Mesenchymal stem cell (in vitro differentiated cells and primary cell): ENCODE measurements at regions not wholly inside any gene's neighbourhood (a gene's known extent, or its start where the extent isn't known, plus 50 kb on each side); places are given as distances from the start of the nearest gene placed in this dataset.

ENCODE experiments used
- DNase-seq: peaks from one replicate; pipeline ENCODE4 v3.0.0-alpha.2; 2013
- H2AFZ ChIP-seq: one replicate; pipeline ENCODE4 v1.6.1; 2013; ENCODE audit warnings: low read depth, mild to moderate bottlenecking, control low read depth, inconsistent platforms, low read length, moderate library complexity
- H2AK5ac ChIP-seq: 2 replicates; pipeline ENCODE4 v1.6.1; 2013; ENCODE audit warnings: low read length, moderate library complexity, mild to moderate bottlenecking, inconsistent platforms; ENCODE audit not compliant: severe bottlenecking
- H2BK120ac ChIP-seq: one replicate; pipeline ENCODE4 v1.6.1; 2013; ENCODE audit warnings: low read depth, mild to moderate bottlenecking, inconsistent platforms, low read length, moderate library complexity
- H2BK12ac ChIP-seq, 2 experiments: one replicate each; pipeline ENCODE4 v1.6.1; 2013; ENCODE audit warnings: inconsistent platforms in 2 of 2, low read length in 2 of 2, mild to moderate bottlenecking in 2 of 2, moderate library complexity in 2 of 2, control low read depth in 1 of 2
- H2BK15ac ChIP-seq: one replicate; pipeline ENCODE4 v1.6.1; 2013; ENCODE audit warnings: mild to moderate bottlenecking, low read depth, inconsistent platforms; ENCODE audit not compliant: poor library complexity, severe bottlenecking
- H2BK5ac ChIP-seq: 2 replicates; pipeline ENCODE4 v1.6.1; 2013; ENCODE audit warnings: low read depth, mild to moderate bottlenecking, low read length, control low read depth, inconsistent platforms; ENCODE audit not compliant: poor library complexity, severe bottlenecking
- H3K14ac ChIP-seq, 2 experiments: one replicate each; pipeline ENCODE4 v1.6.1; 2013; ENCODE audit warnings: inconsistent platforms in 2 of 2, low read length in 2 of 2, control low read depth in 1 of 2, mild to moderate bottlenecking in 1 of 2, moderate library complexity in 1 of 2
- H3K18ac ChIP-seq, 2 experiments: one replicate each; pipeline ENCODE4 v1.6.1; 2013; ENCODE audit warnings: inconsistent platforms in 2 of 2, low read length in 2 of 2, control low read depth in 1 of 2, low read depth in 1 of 2, mild to moderate bottlenecking in 1 of 2
- H3K23ac ChIP-seq, 2 experiments: one replicate each; pipeline ENCODE4 v1.6.1; 2013; ENCODE audit warnings: inconsistent platforms in 2 of 2, low read length in 2 of 2, mild to moderate bottlenecking in 2 of 2, moderate library complexity in 2 of 2, control low read depth in 1 of 2
- H3K27ac ChIP-seq: 2 replicates; pipeline ENCODE4 v1.5.1; 2013; ENCODE audit warnings: mild to moderate bottlenecking, moderate library complexity, low read length, control low read depth, inconsistent platforms; ENCODE audit not compliant: poor library complexity, severe bottlenecking
- H3K27me3 ChIP-seq, 2 experiments: 2 replicates each; pipeline versions ENCODE4 v1.6.1 to v1.7.0; 2013; ENCODE audit warnings: low read length in 2 of 2, mild to moderate bottlenecking in 2 of 2, moderate library complexity in 2 of 2, control low read depth in 1 of 2, inconsistent platforms in 1 of 2; ENCODE audit not compliant: control insufficient read depth in 1 of 2, insufficient read depth in 1 of 2
- H3K36me3 ChIP-seq, 2 experiments: 2 replicates each; pipeline versions ENCODE4 v1.6.1 to v1.7.0; 2013; ENCODE audit warnings: low read length in 2 of 2, control low read depth in 1 of 2, inconsistent platforms in 1 of 2, low read depth in 1 of 2, mild to moderate bottlenecking in 1 of 2; ENCODE audit not compliant: insufficient read depth in 2 of 2, control insufficient read depth in 1 of 2
- H3K4ac ChIP-seq, 2 experiments: one replicate each; pipeline ENCODE4 v1.6.1; 2013; ENCODE audit warnings: inconsistent platforms in 2 of 2, low read length in 2 of 2, mild to moderate bottlenecking in 2 of 2, moderate library complexity in 2 of 2, control low read depth in 1 of 2, low read depth in 1 of 2
- H3K4me1 ChIP-seq: 2 replicates; pipeline ENCODE4 v1.6.1; 2013; ENCODE audit warnings: low read depth, low read length, control low read depth; ENCODE audit not compliant: control insufficient read depth, insufficient read depth
- H3K4me2 ChIP-seq: 2 replicates; pipeline ENCODE4 v1.6.1; 2013; ENCODE audit warnings: low read length, mild to moderate bottlenecking, inconsistent platforms; ENCODE audit not compliant: poor library complexity, severe bottlenecking
- H3K4me3 ChIP-seq, 2 experiments: 2 replicates each; pipeline versions ENCODE4 v1.5.1 to v1.7.0; 2013; ENCODE audit warnings: low read length in 2 of 2, mild to moderate bottlenecking in 2 of 2, control low read depth in 1 of 2, low read depth in 1 of 2; ENCODE audit not compliant: insufficient read depth in 1 of 2
- H3K79me1 ChIP-seq: replicated peaks from 2 replicates; pipeline ENCODE4 v1.6.1; 2013; ENCODE audit warnings: mild to moderate bottlenecking, control low read depth, low read length, inconsistent platforms; ENCODE audit not compliant: poor library complexity, severe bottlenecking
- H3K9ac ChIP-seq: 2 replicates; pipeline ENCODE4 v1.7.0; 2013; ENCODE audit warnings: mild to moderate bottlenecking, low read length, moderate library complexity
- H3K9me3 ChIP-seq: 2 replicates; pipeline ENCODE4 v1.7.0; 2013; ENCODE audit warnings: mild to moderate bottlenecking, low read length; ENCODE audit not compliant: control insufficient read depth
- H4K8ac ChIP-seq: one replicate; pipeline ENCODE4 v1.6.1; 2013; ENCODE audit warnings: inconsistent platforms, mild to moderate bottlenecking, low read length, moderate library complexity
- H4K91ac ChIP-seq: one replicate; pipeline ENCODE4 v1.6.1; 2013; ENCODE audit warnings: mild to moderate bottlenecking, low read length, inconsistent platforms
- WGBS: methylation state at CpG from one replicate; pipeline ENCODE4 v1.1.7; 2013; ENCODE audit warnings: mixed read lengths; 5-methylcytosine and 5-hydroxymethylcytosine counted together

DNA sequence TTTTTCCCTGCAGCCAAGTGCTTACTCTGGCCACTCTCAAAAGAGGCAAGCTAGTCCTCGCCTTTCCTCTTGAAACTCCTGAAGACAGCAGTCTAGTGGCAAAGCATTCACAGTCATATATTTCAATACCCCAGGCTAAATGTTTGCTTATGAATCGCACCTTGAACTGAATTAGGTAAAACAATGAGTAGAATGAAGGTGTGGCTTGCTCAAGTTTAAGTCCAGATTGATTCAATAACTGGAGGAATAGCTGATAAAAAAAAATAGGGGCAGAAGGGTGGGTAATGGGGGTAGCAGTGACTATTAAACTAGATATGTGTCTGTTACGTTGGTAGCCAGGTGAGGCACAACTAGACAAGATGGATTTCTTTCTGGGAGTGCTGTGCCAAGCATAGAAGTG lies 88.2 kb upstream of the EPB41L3 start:
- WGBS, result 74% methylated on average over 3 of the region's 3 CpGs

DNA sequence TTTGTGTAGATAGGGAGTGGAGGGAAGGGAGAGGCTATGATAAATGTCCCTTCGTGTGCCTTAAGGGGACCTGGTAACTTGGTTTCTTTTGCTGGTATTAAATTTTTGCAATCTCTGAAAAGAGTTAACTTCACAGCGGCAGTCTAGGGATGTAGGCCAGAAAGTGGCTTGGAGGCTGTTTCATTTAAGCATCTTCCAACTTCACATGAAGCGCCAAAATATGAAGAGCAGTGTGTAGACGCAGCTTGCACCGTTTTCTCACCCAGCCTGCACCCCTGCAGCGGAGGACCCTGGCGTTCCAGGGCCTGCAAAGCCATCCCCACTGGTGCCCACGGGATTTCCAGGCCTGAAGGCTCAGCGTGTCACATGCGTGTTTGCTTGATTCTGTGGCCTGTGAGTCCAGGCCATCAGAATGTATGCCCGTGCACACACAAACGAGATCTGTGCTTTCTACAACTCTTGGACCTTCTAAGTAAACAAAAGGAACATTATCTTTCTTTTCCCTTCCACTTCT lies 87.2 kb upstream of the EPB41L3 start:
- Histone ChIP-seq H3K9ac (no peak overlapping the region), H3K14ac (no peak overlapping the region), H3K9me3 (no peaks in the 10 kb centered on the region), H3K4me1 (peaks cover 26% of the 10 kb centered on the region), H3K27me3 (peaks cover 15 to 36% of the 10 kb centered on the region in 2 experiments), H2BK5ac (no peak overlapping the region), H2AFZ (no peak overlapping the region), H3K79me1 (no peaks in the 10 kb centered on the region), H2BK120ac (no peak overlapping the region), H4K8ac (no peak overlapping the region), H2AK5ac (no peak overlapping the region), H4K91ac (no peak overlapping the region), H3K4me3 (peak overlapping the region in 1 of 2 experiments; percentile 85), H3K4me2 (peak overlapping the region; percentile 99), H3K23ac (no peak overlapping the region), H2BK12ac (no peak overlapping the region), H3K18ac (no peak overlapping the region), H2BK15ac (no peak overlapping the region), H3K36me3 (no peaks in the 10 kb centered on the region), H3K4ac (no peak overlapping the region), H3K27ac (no peak overlapping the region)
- no peak for DNase-seq
- 80% methylated on average over 12 of the region's 12 CpGs for WGBS

More for the DNA sequence above, 88.2 kb upstream of the EPB41L3 start:
- H3K36me3 ChIP-seq, result no peaks in the 10 kb centered on the region
- H3K4ac ChIP-seq, result no peak overlapping the region
- H3K18ac ChIP-seq, result no peak overlapping the region
- H3K4me1 ChIP-seq, result peaks cover 26% of the 10 kb centered on the region
- H3K9ac ChIP-seq, result no peak overlapping the region
- H3K4me2 ChIP-seq, result no peak overlapping the region
- H3K79me1 ChIP-seq, result no peaks in the 10 kb centered on the region
- H3K23ac ChIP-seq, result no peak overlapping the region
- no peak overlapping the region for H3K4me3 ChIP-seq
- no peak overlapping the region for H2BK12ac ChIP-seq
- no peaks in the 10 kb centered on the region for H3K9me3 ChIP-seq
- no peak overlapping the region for H4K91ac ChIP-seq
- no peak overlapping the region for H3K14ac ChIP-seq
- no peak overlapping the region for H4K8ac ChIP-seq
- H2AK5ac ChIP-seq, result no peak overlapping the region
- H3K27ac ChIP-seq, result no peak overlapping the region
- no peak overlapping the region for H2BK120ac ChIP-seq
- no peak for DNase-seq
- no peak overlapping the region for H2AFZ ChIP-seq
- no peak overlapping the region for H2BK5ac ChIP-seq
- H3K27me3 ChIP-seq, result peaks cover 9 to 27% of the 10 kb centered on the region in 2 experiments
- no peak overlapping the region for H2BK15ac ChIP-seq

DNA sequence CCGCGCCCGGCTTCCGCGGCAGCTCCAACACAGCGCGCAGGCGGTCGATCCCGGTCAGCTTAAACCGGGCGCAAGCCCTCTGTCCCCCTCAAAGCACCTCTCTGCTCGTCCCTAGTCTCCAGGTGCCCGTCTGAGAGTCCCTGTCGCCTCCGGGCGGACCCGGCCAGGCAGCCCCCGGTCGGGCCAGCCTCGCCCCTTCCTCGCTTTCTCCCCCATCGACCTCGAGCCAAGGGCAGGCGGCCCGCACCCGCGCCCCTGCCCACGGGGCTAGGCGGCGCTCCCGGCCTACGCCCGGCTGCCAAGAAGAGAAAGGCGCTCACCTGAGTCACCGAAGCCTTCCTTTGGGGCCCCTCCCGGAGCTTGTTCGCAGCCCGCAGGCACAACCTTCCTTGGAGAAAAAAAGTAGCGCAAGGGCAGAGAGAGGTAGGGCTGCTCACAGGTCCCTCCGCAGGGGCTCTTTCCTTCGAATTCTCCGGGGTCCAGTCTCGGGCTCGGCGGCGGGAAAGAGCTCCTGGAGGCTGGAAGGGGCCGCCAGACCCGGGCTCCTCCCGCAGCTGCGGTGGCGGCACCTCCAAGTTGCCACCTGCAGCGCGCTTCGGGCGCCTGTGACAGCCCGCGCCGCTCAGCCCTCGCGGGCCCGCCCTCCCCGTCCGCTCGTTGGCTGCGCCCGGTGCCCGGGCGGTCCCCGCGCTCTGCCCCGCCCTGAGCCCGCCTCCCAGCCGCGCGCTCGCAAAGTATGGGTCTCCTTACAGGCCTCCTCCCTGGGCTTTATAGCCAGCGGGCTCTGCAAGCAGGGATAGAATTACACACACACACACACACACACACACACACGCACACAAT lies 86.5 kb upstream of the EPB41L3 start:
- no peak overlapping the region for H2BK120ac ChIP-seq

DNA sequence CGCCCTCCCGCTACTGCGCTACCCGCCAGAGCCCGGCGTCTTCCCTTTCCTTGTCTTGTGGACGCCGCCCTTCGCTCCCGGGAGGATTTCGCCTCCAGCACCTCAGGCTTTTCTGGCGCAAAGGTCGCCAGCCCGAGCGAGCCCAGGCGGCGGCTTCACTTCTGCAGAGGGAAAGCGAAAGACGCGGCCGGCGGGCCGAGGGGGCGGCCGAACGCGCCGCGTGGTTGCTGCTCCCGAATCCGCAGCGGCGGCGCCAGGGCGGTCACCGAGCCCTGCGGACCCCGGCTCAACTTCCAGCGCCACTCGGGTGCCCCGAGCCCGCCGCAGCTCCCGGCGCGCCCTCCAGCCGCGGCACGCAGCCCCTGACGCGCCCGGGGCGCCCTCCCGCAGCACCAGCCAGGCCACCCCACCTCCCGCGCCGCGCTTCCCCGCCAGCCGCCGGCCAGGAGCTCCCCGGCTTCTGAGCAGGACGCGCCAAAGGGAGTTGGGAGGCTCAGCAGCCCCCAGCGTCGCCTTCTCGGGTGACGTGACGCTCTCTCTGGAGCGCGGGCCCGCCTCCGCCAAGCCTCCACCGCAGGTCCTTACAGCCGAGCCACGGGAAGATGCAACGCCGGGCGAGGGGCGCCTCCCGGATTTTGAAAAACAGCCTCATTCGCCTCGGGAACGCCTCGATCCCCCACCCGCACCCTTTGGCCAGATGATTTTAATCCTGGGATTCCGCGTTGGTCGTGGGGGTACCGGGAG lies 84.9 kb upstream of the EPB41L3 start:
- DNase-seq, result peak; percentile 7
- Histone ChIP-seq H2BK15ac (no peak overlapping the region), H2BK12ac (no peak overlapping the region), H3K79me1 (no peaks in the 10 kb centered on the region), H3K4me3 (peak overlapping the region; percentile 64 to 85), H2BK5ac (no peak overlapping the region), H4K91ac (no peak overlapping the region), H3K27ac (no peak overlapping the region), H3K36me3 (no peaks in the 10 kb centered on the region), H4K8ac (no peak overlapping the region), H3K9ac (peak overlapping the region; percentile 78), H3K9me3 (no peaks in the 10 kb centered on the region), H3K4ac (no peak overlapping the region), H2BK120ac (no peak overlapping the region), H3K23ac (no peak overlapping the region), H3K4me1 (peaks cover 26% of the 10 kb centered on the region), H3K4me2 (peak overlapping the region; percentile 99), H3K14ac (no peak overlapping the region), H3K18ac (no peak overlapping the region), H2AK5ac (no peak overlapping the region), H3K27me3 (peaks cover 15 to 56% of the 10 kb centered on the region in 2 experiments), H2AFZ (peak overlapping the region; percentile 72)
- under 1% methylated on average over 42 of the region's 90 CpGs for WGBS

More for the DNA sequence above, 86.5 kb upstream of the EPB41L3 start:
- H3K23ac ChIP-seq, result no peak overlapping the region
- H2BK15ac ChIP-seq, result no peak overlapping the region
- H3K9ac ChIP-seq, result peak overlapping the region; percentile 78
- no peak overlapping the region for H2BK5ac ChIP-seq
- peaks cover 26% of the 10 kb centered on the region for H3K4me1 ChIP-seq
- no peak overlapping the region for H4K91ac ChIP-seq
- no peak overlapping the region for H3K18ac ChIP-seq
- peak overlapping the region; percentile 64 to 85 for H3K4me3 ChIP-seq
- H3K79me1 ChIP-seq, result no peaks in the 10 kb centered on the region
- no peak overlapping the region for H2AFZ ChIP-seq
- peaks cover 15 to 42% of the 10 kb centered on the region in 2 experiments for H3K27me3 ChIP-seq
- H4K8ac ChIP-seq, result no peak overlapping the region
- no peak for DNase-seq
- H3K36me3 ChIP-seq, result no peaks in the 10 kb centered on the region
- H3K4me2 ChIP-seq, result peak overlapping the region; percentile 99
- no peak overlapping the region for H3K14ac ChIP-seq
- H3K27ac ChIP-seq, result no peak overlapping the region
- no peak overlapping the region for H2AK5ac ChIP-seq
- 2% methylated on average over 66 of the region's 79 CpGs for WGBS
- no peak overlapping the region for H3K4ac ChIP-seq
- H3K9me3 ChIP-seq, result no peaks in the 10 kb centered on the region
- H2BK12ac ChIP-seq, result no peak overlapping the region
